NB4 (cell line): ENCODE measurements at regions not wholly inside any gene's neighbourhood (a gene's known extent, or its start where the extent isn't known, plus 50 kb on each side); places are given as distances from the start of the nearest gene placed in this dataset.

Experiments used
- CTCF ChIP-seq: IDR thresholded peaks from one replicate; pipeline ENCODE4 v1.5.1; 2012; ENCODE audit warnings: low read depth, low read length
- MAX ChIP-seq: IDR thresholded peaks from 2 replicates; pipeline ENCODE4 v1.6.1; 2011; ENCODE audit warnings: low read depth, low read length
- MYC ChIP-seq: IDR thresholded peaks from 2 replicates; pipeline ENCODE4 v1.6.1; 2011; ENCODE audit warnings: low read depth, low read length
- POLR2A ChIP-seq: IDR thresholded peaks from 2 replicates; pipeline ENCODE4 v1.6.1; 2011; ENCODE audit warnings: mild to moderate bottlenecking; ENCODE audit not compliant: insufficient read length; ENCODE audit errors: extremely low read depth

DNA sequence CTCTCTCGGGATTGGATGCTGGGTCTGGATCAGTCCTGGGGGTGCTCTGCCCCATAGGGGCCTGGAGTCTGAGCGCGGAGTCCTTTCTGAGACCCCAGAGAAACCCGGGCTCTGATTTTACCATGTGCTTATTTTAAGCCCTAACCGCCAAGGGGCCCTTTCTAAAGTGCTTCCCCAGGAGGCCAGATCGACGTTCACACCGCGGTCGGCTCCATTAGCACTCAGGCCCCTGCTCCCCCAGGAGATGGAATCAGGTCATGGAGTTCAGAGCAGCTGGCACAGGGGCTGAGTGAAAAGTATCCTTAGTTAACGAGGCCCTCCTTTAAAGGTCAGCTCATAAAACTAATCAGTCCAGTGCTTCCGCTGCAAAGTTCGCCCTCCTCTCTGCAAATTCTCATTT lies 159.4 kb upstream of the COBL start:
- TF ChIP-seq POLR2A (no peak), CTCF (no peak), MAX (no peak), MYC (no peak)
